ENCODE measurements at regions not wholly inside any gene's neighbourhood (a gene's known extent, or its start where the extent isn't known, plus 50 kb on each side); places are given as distances from the start of the nearest gene placed in this dataset.
A peak's percentile ranks its signal among the peaks of the same experiment; 100 is the strongest.

GRCh38 chr4:122203407-122203806 is 51.3 kb downstream of the BLTP1 start:
- intact Hi-C loops (cut with micrococcal nuclease), result no loop called here

GRCh38 chr4:122205687-122206086 is 53.6 kb downstream of the BLTP1 start:
- H3K9me3 Mint-ChIP-seq, result no peaks in the 10 kb centered on the region
- H3K4me1 Mint-ChIP-seq, result peaks cover 3% of the 10 kb centered on the region
- H3K27ac Mint-ChIP-seq, result no peak overlapping the region
- no peak overlapping the region for H3K4me3 Mint-ChIP-seq
- H3K36me3 Mint-ChIP-seq (ENCODE audit: low read depth), result peaks cover 35% of the 10 kb centered on the region
- no peaks in the 10 kb centered on the region for H3K27me3 Mint-ChIP-seq
- DNase-seq, result no peak
- intact Hi-C loops (cut with micrococcal nuclease), result no loop called here

More at GRCh38 chr4:122203407-122203806, 51.3 kb downstream of the BLTP1 start:
- Mint-ChIP-seq H3K4me1 (peaks cover 3% of the 10 kb centered on the region), H3K27me3 (no peaks in the 10 kb centered on the region), H3K9me3 (no peaks in the 10 kb centered on the region), H3K27ac (no peak overlapping the region), H3K36me3 (ENCODE audit: low read depth) (peaks cover 35% of the 10 kb centered on the region), H3K4me3 (no peak overlapping the region)
- DNase-seq, result no peak

GRCh38 chr4:122212880-122213279 is 60.7 kb downstream of the BLTP1 start:
- H3K27me3 Mint-ChIP-seq, result no peaks in the 10 kb centered on the region
- peak overlapping the region; percentile 63 for H3K27ac Mint-ChIP-seq
- no peak overlapping the region for H3K4me3 Mint-ChIP-seq
- H3K36me3 Mint-ChIP-seq (ENCODE audit: low read depth), result peaks cover 46% of the 10 kb centered on the region
- intact Hi-C loops (cut with micrococcal nuclease), result no loop called here
- peaks cover 16% of the 10 kb centered on the region for H3K4me1 Mint-ChIP-seq
- DNase-seq, result no peak
- H3K9me3 Mint-ChIP-seq, result peaks cover 3% of the 10 kb centered on the region

- Mint-ChIP-seq H3K9me3 (no peaks in the 10 kb centered on the region), H3K36me3 (ENCODE audit: low read depth) (peaks cover 39% of the 10 kb centered on the region), H3K4me1 (peaks cover 13% of the 10 kb centered on the region), H3K4me3 (no peak overlapping the region), H3K27ac (no peak overlapping the region), H3K27me3 (no peaks in the 10 kb centered on the region)
- no peak for DNase-seq
- intact Hi-C loops (cut with micrococcal nuclease), result no loop called here
Observed at GRCh38 chr4:122218762-122219161, 66.6 kb downstream of the BLTP1 start.

GRCh38 chr4:122219356-122219755 is 67.2 kb downstream of the BLTP1 start:
- Mint-ChIP-seq H3K27ac (no peak overlapping the region), H3K9me3 (no peaks in the 10 kb centered on the region), H3K4me3 (no peak overlapping the region), H3K4me1 (peaks cover 13% of the 10 kb centered on the region), H3K27me3 (no peaks in the 10 kb centered on the region), H3K36me3 (ENCODE audit: low read depth) (peaks cover 39% of the 10 kb centered on the region)
- intact Hi-C loops (cut with micrococcal nuclease), result no loop called here
- no peak for DNase-seq

- intact Hi-C loops (cut with micrococcal nuclease), result loop anchor here (5.0 kb wide), 1 partner anchor 269 kb away; the partner anchor contains the start of gene TRPC3
- Mint-ChIP-seq H3K4me1 (peaks cover 13% of the 10 kb centered on the region), H3K27me3 (no peaks in the 10 kb centered on the region), H3K36me3 (ENCODE audit: low read depth) (peaks cover 34% of the 10 kb centered on the region), H3K4me3 (no peak overlapping the region), H3K9me3 (no peaks in the 10 kb centered on the region), H3K27ac (no peak overlapping the region)
- DNase-seq, result no peak
Observed at GRCh38 chr4:122221322-122221721, 69.2 kb downstream of the BLTP1 start.

GRCh38 chr4:122224348-122224747 is 72.2 kb downstream of the BLTP1 start:
- no peaks in the 10 kb centered on the region for H3K9me3 Mint-ChIP-seq
- intact Hi-C loops (cut with micrococcal nuclease), result loop anchor here (5.0 kb wide), 1 partner anchor 272 kb away; the partner anchor contains the start of gene TRPC3
- no peak overlapping the region for H3K27ac Mint-ChIP-seq
- no peaks in the 10 kb centered on the region for H3K27me3 Mint-ChIP-seq
- H3K4me3 Mint-ChIP-seq, result no peak overlapping the region
- peaks cover 22% of the 10 kb centered on the region for H3K36me3 Mint-ChIP-seq (ENCODE audit: low read depth)
- peaks cover 2% of the 10 kb centered on the region for H3K4me1 Mint-ChIP-seq
- peak; percentile 65 for DNase-seq

- no peak for DNase-seq
- H3K9me3 Mint-ChIP-seq, result no peaks in the 10 kb centered on the region
- peaks cover 19% of the 10 kb centered on the region for H3K36me3 Mint-ChIP-seq (ENCODE audit: low read depth)
- no peaks in the 10 kb centered on the region for H3K27me3 Mint-ChIP-seq
- H3K4me3 Mint-ChIP-seq, result no peak overlapping the region
- intact Hi-C loops (cut with micrococcal nuclease), result no loop called here
- H3K4me1 Mint-ChIP-seq, result peaks cover 2% of the 10 kb centered on the region
- no peak overlapping the region for H3K27ac Mint-ChIP-seq
Observed at GRCh38 chr4:122227202-122227601, 75.1 kb downstream of the BLTP1 start.

GRCh38 chr4:122229857-122230256 is 77.7 kb downstream of the BLTP1 start:
- peaks cover 18% of the 10 kb centered on the region for H3K36me3 Mint-ChIP-seq (ENCODE audit: low read depth)

GRCh38 chr4:122232633-122233032 is 80.5 kb downstream of the BLTP1 start:
- H3K36me3 Mint-ChIP-seq (ENCODE audit: low read depth), result peaks cover 23% of the 10 kb centered on the region

More at GRCh38 chr4:122229857-122230256, 77.7 kb downstream of the BLTP1 start:
- no peak for DNase-seq
- intact Hi-C loops (cut with micrococcal nuclease), result no loop called here
- Mint-ChIP-seq H3K4me1 (peaks cover 2% of the 10 kb centered on the region), H3K27ac (no peak overlapping the region), H3K9me3 (no peaks in the 10 kb centered on the region), H3K4me3 (no peak overlapping the region), H3K27me3 (no peaks in the 10 kb centered on the region)

GRCh38 chr4:122234686-122235085 is 82.6 kb downstream of the BLTP1 start:
- no peaks in the 10 kb centered on the region for H3K9me3 Mint-ChIP-seq
- peaks cover 33% of the 10 kb centered on the region for H3K36me3 Mint-ChIP-seq (ENCODE audit: low read depth)

More at GRCh38 chr4:122232633-122233032, 80.5 kb downstream of the BLTP1 start:
- no peaks in the 10 kb centered on the region for H3K27me3 Mint-ChIP-seq
- intact Hi-C loops (cut with micrococcal nuclease), result no loop called here
- H3K4me1 Mint-ChIP-seq, result peaks cover 2% of the 10 kb centered on the region
- no peak overlapping the region for H3K4me3 Mint-ChIP-seq
- no peak for DNase-seq
- H3K27ac Mint-ChIP-seq, result no peak overlapping the region
- H3K9me3 Mint-ChIP-seq, result no peaks in the 10 kb centered on the region

GRCh38 chr4:122243785-122244184 is 91.7 kb downstream of the BLTP1 start:
- Mint-ChIP-seq H3K36me3 (ENCODE audit: low read depth) (peaks cover 32% of the 10 kb centered on the region), H3K9me3 (no peaks in the 10 kb centered on the region), H3K4me3 (no peak overlapping the region), H3K4me1 (no peaks in the 10 kb centered on the region), H3K27me3 (no peaks in the 10 kb centered on the region), H3K27ac (no peak overlapping the region)
- intact Hi-C loops (cut with micrococcal nuclease), result no loop called here
- DNase-seq, result no peak

More at GRCh38 chr4:122234686-122235085, 82.6 kb downstream of the BLTP1 start:
- Mint-ChIP-seq H3K27me3 (no peaks in the 10 kb centered on the region), H3K27ac (no peak overlapping the region), H3K4me1 (peaks cover 5% of the 10 kb centered on the region), H3K4me3 (no peak overlapping the region)
- no peak for DNase-seq
- intact Hi-C loops (cut with micrococcal nuclease), result no loop called here

- H3K36me3 Mint-ChIP-seq (ENCODE audit: low read depth), result peaks cover 31% of the 10 kb centered on the region
- H3K9me3 Mint-ChIP-seq, result no peaks in the 10 kb centered on the region
- H3K27me3 Mint-ChIP-seq, result no peaks in the 10 kb centered on the region
- no peak overlapping the region for H3K4me3 Mint-ChIP-seq
- intact Hi-C loops (cut with micrococcal nuclease), result no loop called here
- no peak overlapping the region for H3K27ac Mint-ChIP-seq
- DNase-seq, result no peak
- H3K4me1 Mint-ChIP-seq, result no peaks in the 10 kb centered on the region
Observed at GRCh38 chr4:122244764-122245163, 92.6 kb downstream of the BLTP1 start.

GRCh38 chr4:122246551-122246950 is 94.4 kb downstream of the BLTP1 start:
- Mint-ChIP-seq H3K27ac (no peak overlapping the region), H3K9me3 (no peaks in the 10 kb centered on the region), H3K36me3 (ENCODE audit: low read depth) (peaks cover 32% of the 10 kb centered on the region), H3K4me1 (no peaks in the 10 kb centered on the region), H3K27me3 (no peaks in the 10 kb centered on the region), H3K4me3 (no peak overlapping the region)
- intact Hi-C loops (cut with micrococcal nuclease), result no loop called here
- no peak for DNase-seq

- no peaks in the 10 kb centered on the region for H3K9me3 Mint-ChIP-seq
- no peak overlapping the region for H3K4me3 Mint-ChIP-seq
- no peaks in the 10 kb centered on the region for H3K27me3 Mint-ChIP-seq
- H3K4me1 Mint-ChIP-seq, result no peaks in the 10 kb centered on the region
- peaks cover 51% of the 10 kb centered on the region for H3K36me3 Mint-ChIP-seq (ENCODE audit: low read depth)
- no peak overlapping the region for H3K27ac Mint-ChIP-seq
- no peak for DNase-seq
- intact Hi-C loops (cut with micrococcal nuclease), result no loop called here
Observed at GRCh38 chr4:122249357-122249756, 97.2 kb downstream of the BLTP1 start.
